OCI-LY7 (cell line): ENCODE measurements at regions not wholly inside any gene's neighbourhood (a gene's known extent, or its start where the extent isn't known, plus 50 kb on each side); places are given as distances from the start of the nearest gene placed in this dataset.

Experiments
- BruUV-seq: library from RNA; stranded (reverse); fragments of 400-500 nt; replicated peaks from 2 replicates; lab custom pipeline; 2021; lab: Mats Ljungman, UMichigan
- CTCF ChIA-PET: fragments of 300-600 bp; sonication (Branson Sonifier 250); formaldehyde crosslinking; loops from one replicate; lab custom pipeline; 2022; ENCODE audit warnings: antibody characterized with exemption; ENCODE audit not compliant: unreplicated experiment; lab: Charles Lee
- POLR2A ChIA-PET: fragments of 300-600 bp; sonication (Branson Sonifier 250); formaldehyde crosslinking; loops from one replicate; lab custom pipeline; 2022; ENCODE audit warnings: antibody characterized with exemption; lab: Charles Lee
- DNase-seq: peaks from one replicate; pipeline ENCODE4 v3.0.0-alpha.2; 2015; ENCODE audit warnings: low spot score
- H2AFZ ChIP-seq: fragments of 200-600 bp; sonication (generic), shearing (Covaris generic); 2 replicates; pipeline ENCODE4 v1.6.1; 2014; ENCODE audit warnings: mild to moderate bottlenecking, antibody characterized with exemption, low read length, moderate library complexity
- H3K27ac ChIP-seq: fragments of 200-600 bp; sonication (generic); 2 replicates; pipeline ENCODE4 v1.5.1; 2014; ENCODE audit warnings: mixed run types, low read depth, mild to moderate bottlenecking, moderate library complexity, low read length, inconsistent platforms; ENCODE audit not compliant: poor library complexity, severe bottlenecking
- H3K36me3 ChIP-seq: fragments of 200-600 bp; sonication (generic); 2 replicates; pipeline ENCODE4 v1.6.1; 2014; ENCODE audit warnings: mild to moderate bottlenecking, antibody characterized with exemption, low read length, moderate library complexity, mixed read lengths; ENCODE audit not compliant: insufficient read depth
- H3K4me1 ChIP-seq: fragments of 200-600 bp; sonication (generic); 2 replicates; pipeline ENCODE4 v1.5.1; 2014; ENCODE audit warnings: mild to moderate bottlenecking, low read length; ENCODE audit not compliant: insufficient read depth, poor library complexity, severe bottlenecking
- H3K4me2 ChIP-seq: fragments of 200-600 bp; sonication (generic); 2 replicates; pipeline ENCODE4 v1.6.1; 2014; ENCODE audit warnings: mild to moderate bottlenecking, low read length
- H3K4me3 ChIP-seq: fragments of 200-600 bp; sonication (generic); 2 replicates; pipeline ENCODE4 v1.5.1; 2014; ENCODE audit warnings: mild to moderate bottlenecking, low read depth, low read length; ENCODE audit not compliant: poor library complexity, severe bottlenecking
- H3K79me2 ChIP-seq: fragments of 200-600 bp; sonication (generic); 2 replicates; pipeline ENCODE4 v1.6.1; 2016; ENCODE audit warnings: low read depth, mild to moderate bottlenecking, low read length, moderate library complexity, mixed read lengths; ENCODE audit not compliant: insufficient read depth
- H3K9me2 ChIP-seq: fragments of 200-600 bp; sonication (generic); 2 replicates; pipeline ENCODE4 v1.6.1; 2016; ENCODE audit warnings: mild to moderate bottlenecking, low read length, mixed read lengths; ENCODE audit not compliant: insufficient read depth
- H3K9me3 ChIP-seq: fragments of 200-600 bp; sonication (generic); 2 replicates; pipeline ENCODE4 v1.6.1; 2014; ENCODE audit warnings: mild to moderate bottlenecking, mixed run types, low read length, mixed read lengths
- H4K20me1 ChIP-seq: fragments of 200-600 bp; sonication (generic); 2 replicates; pipeline ENCODE4 v1.6.1; 2014; ENCODE audit warnings: mild to moderate bottlenecking, antibody characterized with exemption, low read length, moderate library complexity, mixed read lengths; ENCODE audit not compliant: insufficient read depth
- EZH2phosphoT487 ChIP-seq: fragments of 200-600 bp; sonication (generic); IDR thresholded peaks from 2 replicates; pipeline ENCODE4 v1.6.1; 2018; ENCODE audit warnings: low read depth, borderline replicate concordance, mild to moderate bottlenecking, mixed run types, antibody characterized with exemption, low read length, moderate library complexity, mixed read lengths
- intact Hi-C: fragments of 100-400 bp; cut with micrococcal nuclease; formaldehyde crosslinking; loops from one replicate; pipeline ENCODE4 v1.10.0; 2022; ENCODE audit not compliant: unreplicated experiment
- TF ChIP-seq, protein P1 (sequence below): fragments of 200-600 bp; sonication (generic); conservative IDR thresholded peaks from 2 replicates; pipeline ENCODE4 v1.5.1; 2014; ENCODE audit warnings: mild to moderate bottlenecking, antibody characterized with exemption, low read length, moderate library complexity, mixed read lengths

DNA sequence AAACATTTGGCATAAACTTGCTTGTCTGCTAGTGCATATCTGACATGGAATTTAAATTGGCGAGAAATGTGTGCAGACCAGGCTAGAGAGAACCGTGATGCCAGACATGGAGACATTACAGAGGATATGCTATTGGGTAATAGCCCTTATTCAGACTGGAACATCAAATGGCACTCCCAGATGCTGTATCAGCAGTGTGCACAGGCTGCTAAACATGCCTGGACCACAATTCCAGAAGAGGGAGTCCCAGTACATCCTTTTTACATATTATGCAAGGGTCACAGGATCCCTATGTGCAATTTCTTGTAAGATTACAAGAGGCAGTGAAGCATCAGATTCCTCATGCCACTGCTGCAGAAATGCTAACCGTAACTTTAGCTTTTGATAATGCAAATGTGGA is 354.5 kb upstream of the FOXG1 start:
- no peaks in the 10 kb centered on the region for H3K9me3 ChIP-seq
- intact Hi-C loops = no loop called here
- no peak for DNase-seq

DNA sequence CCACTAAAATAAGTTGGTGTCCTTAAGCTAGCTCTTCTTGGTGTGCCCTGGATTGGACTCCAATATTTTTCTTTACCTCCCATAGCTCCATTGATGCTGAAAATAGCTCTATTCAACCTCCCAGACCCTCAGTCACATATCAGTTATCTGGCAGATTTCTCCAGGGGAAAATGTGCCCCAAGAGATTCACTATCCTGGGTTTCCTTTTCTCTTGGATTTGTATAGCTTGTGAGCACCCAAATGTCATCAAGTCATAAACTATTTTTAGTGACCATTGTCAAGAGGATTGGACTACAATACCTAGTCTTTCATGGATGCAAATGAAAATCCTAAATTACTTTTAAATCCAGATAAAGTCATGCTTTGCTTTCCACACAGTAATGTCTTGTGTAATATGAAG is 339.6 kb upstream of the FOXG1 start:
- no peak for TF ChIP-seq EZH2phosphoT487
- TF ChIP-seq, protein P1, sequence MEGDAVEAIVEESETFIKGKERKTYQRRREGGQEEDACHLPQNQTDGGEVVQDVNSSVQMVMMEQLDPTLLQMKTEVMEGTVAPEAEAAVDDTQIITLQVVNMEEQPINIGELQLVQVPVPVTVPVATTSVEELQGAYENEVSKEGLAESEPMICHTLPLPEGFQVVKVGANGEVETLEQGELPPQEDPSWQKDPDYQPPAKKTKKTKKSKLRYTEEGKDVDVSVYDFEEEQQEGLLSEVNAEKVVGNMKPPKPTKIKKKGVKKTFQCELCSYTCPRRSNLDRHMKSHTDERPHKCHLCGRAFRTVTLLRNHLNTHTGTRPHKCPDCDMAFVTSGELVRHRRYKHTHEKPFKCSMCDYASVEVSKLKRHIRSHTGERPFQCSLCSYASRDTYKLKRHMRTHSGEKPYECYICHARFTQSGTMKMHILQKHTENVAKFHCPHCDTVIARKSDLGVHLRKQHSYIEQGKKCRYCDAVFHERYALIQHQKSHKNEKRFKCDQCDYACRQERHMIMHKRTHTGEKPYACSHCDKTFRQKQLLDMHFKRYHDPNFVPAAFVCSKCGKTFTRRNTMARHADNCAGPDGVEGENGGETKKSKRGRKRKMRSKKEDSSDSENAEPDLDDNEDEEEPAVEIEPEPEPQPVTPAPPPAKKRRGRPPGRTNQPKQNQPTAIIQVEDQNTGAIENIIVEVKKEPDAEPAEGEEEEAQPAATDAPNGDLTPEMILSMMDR = no peak
- Histone ChIP-seq H3K9me2 (no peaks in the 10 kb centered on the region), H4K20me1 (no peaks in the 10 kb centered on the region), H3K4me1 (no peaks in the 10 kb centered on the region), H3K9me3 (peaks cover 33% of the 10 kb centered on the region; the same call in 1 of the 2 replicates), H3K79me2 (no peaks in the 10 kb centered on the region), H3K4me2 (no peak overlapping the region), H3K27ac (no peak overlapping the region), H3K36me3 (no peaks in the 10 kb centered on the region), H2AFZ (no peak overlapping the region), H3K4me3 (no peak overlapping the region)
- no TSS peak for BruUV-seq
- intact Hi-C loops = no loop called here
- CTCF ChIA-PET = no interaction called here
- DNase-seq = no peak
- POLR2A ChIA-PET = no interaction called here

More for the DNA sequence above, 354.5 kb upstream of the FOXG1 start:
- POLR2A ChIA-PET = no interaction called here
- Histone ChIP-seq H2AFZ (no peak overlapping the region), H3K4me3 (no peak overlapping the region), H3K4me1 (no peaks in the 10 kb centered on the region), H3K27ac (no peak overlapping the region), H3K9me2 (no peaks in the 10 kb centered on the region), H4K20me1 (no peaks in the 10 kb centered on the region), H3K36me3 (no peaks in the 10 kb centered on the region), H3K4me2 (no peak overlapping the region), H3K79me2 (no peaks in the 10 kb centered on the region)
- TF ChIP-seq, protein P1 = no peak
- no peak for TF ChIP-seq EZH2phosphoT487
- no TSS peak for BruUV-seq
- CTCF ChIA-PET = no interaction called here

DNA sequence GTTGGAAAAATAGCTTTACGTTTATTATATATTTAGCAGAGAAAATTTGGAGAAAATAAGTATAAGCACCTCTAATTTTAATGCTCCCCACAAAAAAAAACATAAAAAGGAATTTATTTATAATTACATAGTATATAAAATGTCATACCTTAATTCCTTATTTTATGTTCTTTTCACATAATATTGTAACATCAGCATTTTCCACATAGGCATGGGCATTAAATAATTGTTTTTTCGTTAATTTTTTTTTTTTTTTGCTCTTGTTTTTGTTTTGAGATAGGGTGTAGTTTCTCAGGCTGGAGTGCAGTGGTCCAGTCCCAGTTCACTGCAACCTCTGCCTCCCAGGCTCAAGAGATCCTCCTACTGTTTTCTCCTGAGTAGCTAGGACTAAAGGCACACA is 329.8 kb upstream of the FOXG1 start:
- H3K79me2 ChIP-seq = no peaks in the 10 kb centered on the region
- no peak for DNase-seq
- no peak overlapping the region for H2AFZ ChIP-seq
- CTCF ChIA-PET = no interaction called here
- H3K4me3 ChIP-seq = no peak overlapping the region
- BruUV-seq = no TSS peak
- H3K9me3 ChIP-seq = peaks cover 13% of the 10 kb centered on the region; the same call in 1 of the 2 replicates
- no peaks in the 10 kb centered on the region for H4K20me1 ChIP-seq
- no peaks in the 10 kb centered on the region for H3K36me3 ChIP-seq
- intact Hi-C loops = no loop called here
- H3K4me2 ChIP-seq = no peak overlapping the region
- no peaks in the 10 kb centered on the region for H3K9me2 ChIP-seq
- H3K4me1 ChIP-seq = no peaks in the 10 kb centered on the region
- POLR2A ChIA-PET = no interaction called here
- H3K27ac ChIP-seq = no peak overlapping the region
- no peak for TF ChIP-seq EZH2phosphoT487
- TF ChIP-seq, protein P1 = no peak
